ENCODE measurements at regions not wholly inside any gene's neighbourhood (a gene's known extent, or its start where the extent isn't known, plus 50 kb on each side); places are given as distances from the start of the nearest gene placed in this dataset.

DNA sequence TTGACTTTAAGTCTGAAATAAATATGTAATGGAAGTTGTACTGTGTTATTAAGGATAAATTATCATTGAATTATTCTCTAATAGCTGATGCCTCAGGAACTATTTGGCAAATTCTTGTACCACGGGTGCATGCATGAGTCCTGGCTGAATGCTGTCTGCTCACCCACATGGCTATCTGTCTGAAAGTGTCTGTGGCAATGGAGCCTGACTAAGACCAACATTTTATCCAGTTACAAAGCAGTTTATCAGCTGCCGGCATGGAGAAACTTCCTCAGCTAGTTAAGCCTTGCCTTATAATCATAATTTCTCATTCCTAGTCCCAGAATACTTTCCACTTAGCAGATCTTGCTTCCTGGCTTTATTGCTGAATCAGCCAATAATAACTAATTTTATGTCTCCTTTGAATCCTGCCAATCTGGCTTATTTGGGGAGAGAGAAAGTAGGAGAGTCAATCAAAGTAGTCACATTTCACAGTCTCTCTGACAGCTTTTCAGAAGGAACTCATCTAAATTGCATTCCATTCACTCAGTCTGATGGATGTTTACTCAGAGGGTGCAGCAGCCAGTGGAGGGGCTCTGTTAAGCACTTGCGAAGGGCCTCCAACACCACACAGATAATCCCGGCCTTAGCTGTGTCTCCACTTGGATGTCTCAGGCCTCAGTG, 280.6 kb upstream of the CLEC14A start:
- intact Hi-C loops (cut with DNase I), result no loop called here
- no peak for DNase-seq

DNA sequence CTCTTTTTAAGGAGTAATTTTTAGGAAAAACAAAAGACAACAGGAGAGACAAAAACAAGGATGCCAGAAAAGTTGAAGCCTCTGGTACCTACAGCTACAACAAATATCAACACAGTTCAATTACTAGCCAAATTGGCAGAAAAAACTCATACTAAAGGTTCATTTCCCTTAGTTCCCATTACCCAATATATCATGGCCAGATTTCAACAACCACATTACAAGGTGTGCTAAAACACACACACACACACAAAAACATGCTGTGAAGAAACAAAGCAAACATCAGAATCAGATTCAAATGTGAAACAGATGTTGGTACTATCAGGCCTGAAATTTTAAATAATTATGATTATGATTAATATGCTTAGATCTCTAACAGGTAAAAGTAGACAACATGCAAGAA, 272.7 kb upstream of the CLEC14A start:
- intact Hi-C loops (cut with DNase I), result no loop called here
- DNase-seq, result no peak

DNA sequence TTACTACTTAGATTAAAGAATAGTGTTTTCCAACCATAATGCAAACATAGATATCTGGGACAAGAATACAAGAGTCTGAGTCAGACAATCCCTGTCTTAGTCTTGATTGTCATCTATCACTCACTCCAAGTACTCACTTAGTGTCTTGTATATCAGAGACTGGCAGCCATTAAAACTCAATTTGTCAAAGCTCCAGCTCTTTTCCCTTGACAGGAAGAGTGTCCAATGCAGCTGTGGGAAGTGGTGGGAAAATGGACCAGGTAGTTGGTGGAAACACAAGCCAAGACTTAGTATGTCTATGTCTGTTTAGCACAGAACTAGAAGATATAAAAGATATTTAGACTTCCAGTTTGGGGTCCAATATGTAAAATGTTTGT, 271.6 kb upstream of the CLEC14A start:
- intact Hi-C loops (cut with DNase I), result no loop called here
- no peak for DNase-seq

DNA sequence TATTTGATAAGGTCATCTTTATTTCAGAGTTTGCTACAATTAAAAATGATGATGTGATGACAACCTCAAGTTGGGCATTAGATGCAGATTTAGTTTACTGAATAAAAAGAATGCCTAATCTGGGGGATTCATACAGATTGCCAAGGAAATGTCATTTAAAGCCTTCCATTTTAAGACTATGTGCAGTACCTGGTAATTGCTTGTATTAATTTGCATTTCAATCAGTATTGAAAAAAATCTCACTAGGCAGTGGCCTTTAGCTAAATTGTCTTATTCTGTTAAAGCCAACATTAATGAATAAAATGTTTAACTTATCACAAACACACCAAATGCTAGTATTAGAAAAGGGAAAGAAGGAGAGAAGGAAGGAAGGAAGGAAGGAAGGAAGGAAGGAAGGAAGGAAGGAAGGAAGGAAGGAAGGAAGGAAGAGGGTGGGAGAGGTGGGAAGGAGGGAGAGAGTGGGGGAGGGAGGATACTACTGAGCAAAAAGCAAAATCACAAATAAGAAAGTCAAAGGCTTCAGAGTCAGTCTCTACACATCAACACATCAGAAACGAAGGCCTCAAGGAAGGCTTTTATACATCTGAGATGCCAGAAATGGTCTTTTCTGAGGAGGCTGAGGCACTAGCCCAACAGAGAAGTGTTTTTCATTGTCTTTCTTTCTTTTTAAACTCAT, 271.1 kb upstream of the CLEC14A start:
- intact Hi-C loops (cut with DNase I), result no loop called here
- no peak for DNase-seq

DNA sequence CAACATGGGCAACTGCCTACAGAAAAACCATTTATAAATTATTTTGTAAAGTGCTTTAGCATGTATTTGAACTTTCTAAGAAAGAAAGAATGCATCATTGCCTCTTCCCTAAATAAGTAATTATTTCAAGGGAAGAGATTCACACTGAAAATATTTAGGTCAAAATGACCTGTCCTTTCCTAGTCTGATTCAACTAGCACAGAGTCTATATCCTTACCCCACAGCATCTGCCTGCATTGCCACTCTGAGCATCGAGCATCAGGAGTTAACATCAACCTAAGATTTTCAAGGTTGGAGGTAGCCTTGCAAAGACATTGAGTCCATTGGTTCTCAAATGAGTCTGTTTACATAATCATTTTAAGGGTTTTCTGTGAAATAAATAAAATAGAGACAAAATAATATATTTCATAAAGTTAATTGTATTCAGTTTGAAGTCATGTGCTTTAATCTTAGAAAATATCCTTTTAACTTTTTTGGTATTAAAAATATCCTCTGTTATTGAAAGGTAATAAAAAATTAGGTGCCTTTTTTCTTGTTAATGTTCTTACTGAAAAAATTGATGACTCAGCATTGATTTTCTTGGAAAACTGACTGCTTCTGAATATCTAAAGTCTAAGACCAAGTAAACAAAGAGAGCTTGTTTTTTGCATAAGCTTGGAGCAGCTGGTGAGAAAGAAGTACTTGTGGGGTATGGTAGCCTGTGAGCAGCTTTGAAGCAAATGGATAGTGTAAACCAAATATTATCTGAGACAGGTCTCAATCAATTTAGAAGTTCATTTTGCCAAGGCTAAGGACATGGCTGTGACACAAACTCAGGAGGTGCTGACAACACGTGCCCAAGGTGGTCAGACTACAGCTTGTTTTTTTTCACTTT, 269.0 kb upstream of the CLEC14A start:
- no peak for DNase-seq
- intact Hi-C loops (cut with DNase I), result no loop called here

DNA sequence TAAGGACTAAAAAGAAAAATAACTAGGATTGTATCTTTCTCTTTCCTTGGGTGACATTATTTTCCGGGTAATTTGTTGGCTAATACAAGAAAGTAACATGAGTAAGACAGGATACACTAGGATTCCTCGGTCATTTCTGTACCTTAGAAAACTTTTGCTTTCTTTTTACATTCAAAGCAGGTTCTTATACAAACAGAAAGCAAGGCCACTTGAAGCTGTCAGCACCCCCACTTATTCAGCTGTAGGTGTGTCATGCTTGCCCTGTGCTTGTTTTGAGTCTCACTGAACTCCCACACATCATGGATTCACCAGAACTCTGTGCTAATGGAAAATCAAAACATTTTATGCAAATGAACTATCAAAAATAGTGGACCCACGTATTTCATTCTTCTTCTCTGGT, 266.8 kb upstream of the CLEC14A start:
- intact Hi-C loops (cut with DNase I), result no loop called here
- no peak for DNase-seq

DNA sequence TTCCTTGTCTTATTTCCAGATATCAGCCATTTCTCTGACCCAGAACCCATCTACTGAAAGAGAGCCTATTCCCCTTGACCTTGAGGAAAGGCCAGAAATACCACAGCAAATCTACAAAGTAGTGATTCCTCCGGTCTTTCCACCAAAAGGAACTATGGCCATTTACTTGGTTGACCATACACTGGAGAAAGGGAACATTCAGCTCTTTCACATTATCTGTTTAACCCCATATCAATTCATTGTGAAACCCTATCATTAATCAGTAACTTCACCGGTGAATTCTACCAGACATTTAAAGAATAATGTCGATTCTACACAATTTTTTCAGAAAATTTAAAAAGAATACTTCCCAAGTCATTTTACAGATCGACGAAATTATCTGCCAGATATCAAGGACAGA, 265.7 kb upstream of the CLEC14A start:
- intact Hi-C loops (cut with DNase I), result no loop called here
- DNase-seq, result no peak

DNA sequence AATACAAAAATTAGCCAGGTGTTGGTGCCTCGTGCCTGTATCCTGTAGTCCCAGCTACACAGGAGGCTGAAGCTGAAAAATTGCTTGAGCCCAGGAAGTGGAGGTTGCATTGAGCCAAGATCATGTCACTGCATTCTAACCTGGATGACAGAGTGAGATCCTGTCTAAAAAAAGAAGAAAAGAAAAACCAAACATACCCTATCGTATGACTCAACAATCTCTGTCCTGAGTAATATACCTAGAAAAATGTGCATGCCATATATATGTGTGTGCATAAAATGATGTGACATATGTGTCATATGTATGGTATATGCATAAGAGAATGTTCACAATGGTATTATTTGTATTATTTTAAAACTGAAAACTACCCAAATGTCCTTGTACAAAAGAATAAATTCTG, 261.5 kb upstream of the CLEC14A start:
- DNase-seq, result no peak
- intact Hi-C loops (cut with DNase I), result no loop called here

DNA sequence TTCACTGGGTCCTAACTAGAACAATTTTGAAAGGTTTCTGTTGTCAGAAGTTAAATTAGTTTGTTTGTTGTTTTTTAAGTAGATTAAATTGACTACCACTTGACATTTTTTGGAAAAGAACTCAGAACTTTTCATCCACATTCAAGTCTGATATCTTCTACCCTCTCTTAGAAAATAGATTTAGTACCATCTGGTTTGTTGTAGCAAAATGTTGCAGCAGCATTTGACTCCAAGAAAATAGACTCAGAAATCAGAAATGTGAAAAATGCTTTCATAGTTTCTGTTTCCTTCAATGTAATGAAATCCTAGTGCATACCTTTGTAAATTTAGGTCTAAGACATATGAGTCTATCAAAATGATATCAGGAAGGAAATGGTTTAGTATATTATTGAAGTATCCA, 256.3 kb upstream of the CLEC14A start:
- intact Hi-C loops (cut with DNase I), result no loop called here
- no peak for DNase-seq

DNA sequence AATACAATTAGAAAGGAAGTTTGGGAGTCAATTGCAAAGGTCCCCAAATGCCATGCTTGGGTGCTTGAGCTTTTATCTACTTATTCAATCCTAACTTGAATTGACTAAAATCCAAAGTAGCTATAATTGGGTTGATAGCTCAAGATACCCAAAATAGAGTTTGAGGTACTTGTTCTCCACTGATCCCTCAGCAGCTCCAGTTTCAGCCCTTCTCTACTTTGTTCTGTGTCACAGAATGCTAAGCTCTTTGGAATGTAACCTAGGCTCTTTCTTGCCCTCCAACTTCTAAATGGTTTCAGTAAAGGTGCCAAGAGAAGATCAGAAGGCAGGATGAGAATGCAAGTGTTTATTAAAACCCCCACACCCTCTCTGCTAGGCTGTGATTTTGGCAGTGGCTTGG, 251.4 kb upstream of the CLEC14A start:
- intact Hi-C loops (cut with DNase I), result no loop called here

DNA sequence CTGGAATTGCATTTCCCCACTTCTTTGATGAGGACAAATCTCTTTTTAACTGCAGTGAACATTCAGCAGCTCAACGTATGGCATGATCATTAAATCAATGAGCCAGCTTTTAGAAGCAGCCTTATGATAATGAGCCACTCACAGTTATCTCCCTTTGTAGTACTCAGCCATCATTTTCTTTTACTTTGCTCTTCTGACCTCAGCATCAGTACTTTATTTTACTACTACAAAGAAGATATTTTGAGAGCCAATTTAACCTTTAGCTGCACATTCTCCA, 250.0 kb upstream of the CLEC14A start:
- intact Hi-C loops (cut with DNase I), result no loop called here
- DNase-seq, result no peak

More for the DNA sequence above, 251.4 kb upstream of the CLEC14A start:
- no peak for DNase-seq

DNA sequence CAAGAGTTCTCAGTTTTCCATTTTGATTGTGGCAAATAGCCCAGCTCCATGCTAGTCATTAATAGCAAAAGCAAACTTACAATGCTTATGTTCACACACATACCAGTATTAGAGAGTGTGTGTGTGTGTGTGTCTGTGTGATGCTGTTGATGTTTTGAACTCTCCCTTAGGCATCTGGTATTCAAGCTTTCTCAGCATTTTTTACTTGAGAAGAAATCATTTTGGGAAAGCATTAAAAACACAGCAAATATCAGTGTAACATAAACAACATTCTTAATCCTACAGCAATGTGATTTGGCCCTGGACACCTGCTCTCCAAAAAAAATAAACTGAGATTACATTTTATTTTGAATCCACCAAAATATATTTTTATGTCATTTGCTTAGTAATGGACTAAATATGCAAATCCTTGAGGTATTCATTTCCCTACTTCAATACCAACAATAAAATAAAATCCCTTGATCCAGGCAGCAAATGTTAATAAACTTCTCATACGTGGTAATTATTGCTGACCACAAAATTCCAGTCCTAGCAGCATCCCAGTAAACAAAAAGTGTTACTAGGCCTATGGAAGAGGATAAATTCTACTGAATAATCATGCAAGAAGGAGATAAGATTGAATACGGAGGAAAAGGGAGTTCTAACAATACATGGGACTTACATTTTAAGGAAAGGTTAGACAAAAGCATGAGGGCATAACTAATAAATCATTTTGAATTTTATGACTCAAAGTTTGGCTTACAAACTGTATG, 249.5 kb upstream of the CLEC14A start:
- DNase-seq, result no peak
- intact Hi-C loops (cut with DNase I), result no loop called here

DNA sequence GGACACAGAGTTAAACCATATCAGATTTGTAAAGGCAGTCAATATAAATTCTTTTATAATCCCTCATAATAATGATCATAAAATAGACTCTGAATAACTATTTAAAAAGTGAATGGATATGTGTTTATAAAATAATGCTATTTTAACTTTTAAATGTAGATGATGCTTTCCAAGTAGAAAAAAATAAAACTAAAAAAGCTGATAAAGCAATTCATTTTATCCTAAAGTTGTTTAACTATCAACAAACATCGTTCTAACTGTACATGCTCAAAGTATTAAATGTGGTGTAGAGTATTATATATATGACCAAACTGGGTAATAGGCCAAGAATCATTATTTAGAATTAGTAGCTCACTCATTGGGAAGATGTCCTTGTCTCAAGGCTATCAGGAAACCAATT, 248.3 kb upstream of the CLEC14A start:
- no peak for DNase-seq
- intact Hi-C loops (cut with DNase I), result no loop called here

DNA sequence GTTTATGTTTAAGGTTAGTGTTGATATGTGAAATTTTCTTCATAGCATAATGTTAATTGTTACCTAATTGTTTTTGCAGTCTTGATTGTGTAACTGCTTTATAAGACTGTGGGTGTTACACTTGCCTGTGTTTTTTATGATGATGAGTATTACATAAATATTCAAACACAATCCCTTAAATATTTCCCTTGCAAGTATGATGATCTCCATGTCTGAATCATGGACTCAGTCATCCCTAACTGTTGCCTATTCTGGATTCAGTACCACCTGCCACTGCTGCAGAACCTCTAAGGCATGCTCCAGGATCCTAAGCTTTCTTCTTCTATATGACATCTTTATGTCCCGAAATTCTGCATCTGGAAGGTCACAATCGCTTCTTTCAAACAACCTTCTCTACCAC, 246.3 kb upstream of the CLEC14A start:
- no peak for DNase-seq
- intact Hi-C loops (cut with DNase I), result no loop called here

DNA sequence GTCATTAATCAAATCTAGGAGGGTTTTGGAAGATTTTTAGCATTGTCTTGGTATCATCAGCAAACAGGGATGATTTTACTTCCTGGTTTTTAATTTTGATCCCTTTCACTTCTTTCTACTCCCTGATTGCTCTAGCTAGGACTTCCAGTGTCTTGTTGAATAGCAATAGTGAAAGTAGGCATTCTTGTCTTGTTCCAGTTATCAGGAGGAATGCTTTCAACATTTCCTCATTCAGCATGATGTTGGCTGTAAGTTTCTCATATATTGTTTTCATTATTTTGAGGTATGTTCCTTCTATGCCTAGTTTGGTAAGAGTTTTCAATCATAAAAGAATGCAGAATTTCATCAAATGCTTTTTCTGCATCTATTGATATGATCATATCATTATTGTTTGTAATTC, 244.2 kb upstream of the CLEC14A start:
- DNase-seq, result no peak
- intact Hi-C loops (cut with DNase I), result no loop called here

DNA sequence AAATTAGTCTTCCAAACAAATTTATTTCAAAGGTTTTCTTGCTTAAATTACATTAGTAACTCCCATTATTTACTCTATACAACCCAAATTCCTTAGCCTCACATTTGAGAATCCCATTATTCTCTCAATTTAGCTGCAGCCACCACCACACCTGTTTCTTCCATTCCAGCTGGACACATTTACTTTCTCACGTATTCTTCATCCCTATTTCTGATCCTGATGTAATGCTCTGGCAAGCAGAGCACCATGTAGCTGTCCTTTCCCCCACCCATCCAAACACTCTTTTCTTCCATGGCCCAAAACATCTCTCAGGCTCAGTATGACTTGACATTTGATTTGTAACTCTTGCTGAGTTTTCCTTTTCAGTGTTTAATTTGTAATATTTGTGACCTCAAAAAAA, 240.2 kb upstream of the CLEC14A start:
- intact Hi-C loops (cut with DNase I), result no loop called here
- DNase-seq, result no peak

DNA sequence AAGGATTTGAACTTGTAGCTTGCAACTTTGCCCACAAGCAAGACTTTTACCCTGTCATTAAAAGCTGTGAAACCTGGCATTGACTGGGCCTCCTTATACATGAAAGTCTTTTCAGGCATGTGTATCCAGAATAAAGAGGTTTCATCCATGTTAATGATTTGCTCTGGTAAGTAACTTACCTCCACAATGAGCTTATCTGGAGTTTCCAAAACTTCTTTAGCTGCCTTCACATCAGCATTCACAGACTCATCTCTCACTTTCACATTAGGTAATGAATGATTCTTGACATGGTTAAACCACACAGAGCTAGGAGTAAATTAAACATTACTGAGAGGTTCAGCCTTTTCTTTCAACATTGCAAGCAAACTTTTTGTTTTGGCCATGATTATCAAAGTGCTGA, 234.4 kb upstream of the CLEC14A start:
- DNase-seq, result no peak
- intact Hi-C loops (cut with DNase I), result no loop called here

DNA sequence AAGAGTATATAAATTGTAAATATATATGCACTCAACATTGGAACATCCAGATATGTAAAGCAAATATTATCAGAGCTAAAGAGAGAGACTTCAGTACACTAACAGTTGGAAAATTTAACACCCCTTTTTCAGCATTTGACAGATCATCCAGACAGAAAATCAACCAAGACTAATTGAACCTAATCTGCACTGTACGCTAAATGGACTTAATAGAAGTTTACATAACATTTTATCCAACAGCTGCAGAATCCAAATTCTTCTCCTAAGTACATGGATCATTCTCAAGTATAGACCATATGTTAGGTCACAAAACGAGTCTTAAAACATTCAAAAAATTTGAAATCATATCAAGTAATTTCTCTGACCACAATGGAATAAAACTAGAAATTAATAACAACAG, 229.1 kb upstream of the CLEC14A start:
- intact Hi-C loops (cut with DNase I), result no loop called here
- DNase-seq, result no peak

DNA sequence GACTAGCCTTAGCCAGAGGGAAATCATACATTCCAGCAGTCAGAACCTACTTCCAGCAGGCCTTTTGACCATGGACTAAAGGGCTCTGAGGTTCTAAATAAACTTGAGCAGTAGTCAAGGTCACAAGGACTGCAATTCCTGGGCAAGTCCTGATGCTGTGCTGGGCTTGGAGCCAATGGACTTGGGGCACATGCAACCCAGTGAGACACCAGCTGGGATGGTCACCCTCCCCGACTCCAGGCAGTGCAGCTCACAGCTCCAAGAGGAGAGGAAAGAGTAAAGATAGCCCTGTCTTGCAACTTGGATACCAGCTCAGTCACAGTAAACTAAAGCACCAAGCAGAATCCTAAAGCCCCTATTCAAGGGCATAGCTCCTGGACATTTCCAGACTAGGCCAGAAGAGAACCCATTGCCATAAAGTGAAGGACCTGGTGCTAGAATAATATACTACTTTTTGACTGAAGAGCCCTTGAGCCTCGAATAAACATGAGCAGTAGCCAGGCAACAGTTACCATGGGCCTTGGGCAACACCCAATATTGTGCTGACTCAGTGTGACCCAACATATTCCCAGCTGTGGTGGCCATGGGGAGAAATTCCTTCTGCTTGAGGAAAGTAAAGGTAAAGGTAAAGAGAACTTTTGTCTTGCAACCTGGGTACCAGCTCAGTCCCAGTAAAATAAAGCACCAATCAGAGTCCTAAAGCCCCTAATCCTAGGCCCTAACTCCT, 226.2 kb upstream of the CLEC14A start:
- intact Hi-C loops (cut with DNase I), result no loop called here
- DNase-seq, result peak in 1 of 10 donors; percentile 63

DNA sequence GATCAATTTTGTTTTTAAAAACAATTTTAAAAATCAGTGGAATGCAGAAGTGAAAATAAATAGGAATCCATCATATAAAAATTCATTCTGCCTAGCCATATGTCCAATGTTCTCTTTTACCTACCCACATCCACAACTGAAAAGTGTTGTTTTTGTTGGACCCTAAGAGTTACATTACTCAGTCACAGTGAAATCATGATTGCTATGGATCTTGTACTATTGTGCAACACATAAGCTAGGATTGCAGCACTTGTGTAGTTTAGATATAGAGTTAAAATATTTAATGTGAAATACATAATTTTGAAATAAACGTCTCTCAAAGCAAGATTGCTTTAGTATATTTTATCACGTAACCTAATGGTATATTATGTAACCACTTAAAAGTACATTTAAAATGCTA, 213.3 kb upstream of the CLEC14A start:
- intact Hi-C loops (cut with DNase I), result no loop called here
- DNase-seq, result no peak

DNA sequence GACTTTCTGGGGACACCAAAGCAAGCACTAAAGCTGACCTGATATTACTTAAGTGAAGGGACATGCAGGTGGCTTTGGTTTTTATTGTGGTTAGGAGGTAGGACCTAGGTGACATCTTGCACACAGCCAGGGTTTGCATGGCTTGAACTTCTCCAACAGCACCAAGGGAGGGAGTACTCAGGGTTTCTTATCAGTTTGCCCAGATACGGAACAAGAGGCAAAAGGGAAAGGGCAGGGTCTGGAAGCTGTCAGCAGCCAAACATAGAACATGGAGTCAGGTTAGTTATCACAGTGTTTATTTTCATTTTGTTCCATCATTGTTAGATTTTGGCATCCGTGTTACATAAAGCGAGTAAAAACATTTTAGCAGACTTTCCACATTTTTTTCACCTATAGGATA, 186.3 kb upstream of the CLEC14A start:
- intact Hi-C loops (cut with DNase I), result no loop called here

More for the DNA sequence above, 186.3 kb upstream of the CLEC14A start:
- DNase-seq, result no peak

Data from posterior cingulate gyrus (tissue), 11 donors.